PFSK-1 (cell line): ENCODE measurements at regions not wholly inside any gene's neighbourhood (a gene's known extent, or its start where the extent isn't known, plus 50 kb on each side); places are given as distances from the start of the nearest gene placed in this dataset.

Source experiments
- POLR2AphosphoS5 ChIP-seq: IDR thresholded peaks from 2 replicates; pipeline ENCODE4 v1.6.1; 2012; ENCODE audit warnings: low read depth, mild to moderate bottlenecking, control low read depth, low read length, moderate library complexity
- TAF1 ChIP-seq: IDR thresholded peaks from 2 replicates; pipeline ENCODE4 v1.6.1; 2012; ENCODE audit warnings: low read length, control low read depth, borderline replicate concordance; ENCODE audit not compliant: insufficient read depth

DNA sequence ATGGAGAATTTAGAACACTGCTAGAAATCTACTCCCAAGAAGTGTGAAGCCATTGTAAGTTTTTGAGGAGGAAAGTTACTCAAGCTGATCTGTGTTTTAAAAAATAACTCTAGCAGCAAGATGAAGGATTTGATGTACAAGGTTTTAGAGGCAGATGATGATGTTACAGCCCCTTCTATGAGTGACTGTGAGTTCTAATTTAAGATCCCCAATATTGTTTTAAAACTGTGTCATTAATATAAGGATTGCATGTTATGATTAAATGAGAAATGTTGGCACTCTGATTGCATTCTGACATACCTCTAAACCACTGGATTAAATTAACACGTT lies 293.5 kb downstream of the ADGB start:
- TF ChIP-seq TAF1 (no peak), POLR2AphosphoS5 (no peak)
